ENCODE measurements at regions not wholly inside any gene's neighbourhood (a gene's known extent, or its start where the extent isn't known, plus 50 kb on each side); places are given as distances from the start of the nearest gene placed in this dataset.

- TF ChIP-seq CTCF (IDR thresholded peaks at IDR 0.05) (no peak), POLR2A (IDR thresholded peaks at IDR 0.05) (no peak), POLR2AphosphoS5 (IDR thresholded peaks at IDR 0.05) (no peak)
Measured at GRCh38 chr3:144384241-144384979, 412.8 kb downstream of the DIPK2A start.

Measured in breast epithelium (tissue), 3 donors.